HG03159 (cell line): ENCODE measurements at regions not wholly inside any gene's neighbourhood (a gene's known extent, or its start where the extent isn't known, plus 50 kb on each side); places are given as distances from the start of the nearest gene placed in this dataset.
"Not testable (repeated sequence)": the region's sequence is repeated elsewhere in the genome, so short reads cannot be mapped to it uniquely, and the experiment has no call there.

ENCODE experiments used
- ATAC-seq: cut with Tn5 transposase; IDR thresholded peaks from one replicate; pipeline ENCODE4 v1.9.1; 2021; ENCODE audit warnings: mild to moderate bottlenecking, moderate library complexity; ENCODE audit not compliant: unreplicated experiment

DNA sequence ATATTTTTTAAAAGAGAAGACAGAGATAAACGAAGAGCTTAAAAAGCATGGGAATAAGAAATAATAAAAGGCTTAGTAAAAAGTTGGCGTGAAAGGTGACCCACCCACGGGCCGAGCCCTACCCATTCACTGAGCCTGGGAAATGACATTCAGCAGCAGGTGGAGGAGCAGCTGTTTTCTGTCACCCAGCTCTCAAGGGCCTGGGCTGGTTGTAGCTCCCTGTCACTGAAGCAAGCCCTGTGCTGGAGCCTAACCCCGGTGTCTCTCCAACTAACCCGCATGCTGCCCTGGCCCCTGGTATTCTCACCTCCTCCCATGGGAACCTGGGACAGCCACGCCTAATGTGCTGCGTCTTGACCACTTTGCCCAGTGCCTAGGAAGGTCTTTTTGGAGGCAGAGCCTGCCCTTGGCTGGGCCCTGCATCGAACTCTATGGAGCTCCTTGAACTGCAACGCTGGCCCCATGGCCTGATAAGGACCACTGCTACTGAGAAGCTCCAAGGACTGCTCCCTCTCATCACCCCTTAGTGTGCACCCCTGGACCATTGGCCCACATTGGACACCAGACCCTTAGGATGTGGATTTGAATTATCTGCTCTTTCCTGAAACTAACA is 68.8 kb upstream of the IYD start:
- no peak for ATAC-seq

DNA sequence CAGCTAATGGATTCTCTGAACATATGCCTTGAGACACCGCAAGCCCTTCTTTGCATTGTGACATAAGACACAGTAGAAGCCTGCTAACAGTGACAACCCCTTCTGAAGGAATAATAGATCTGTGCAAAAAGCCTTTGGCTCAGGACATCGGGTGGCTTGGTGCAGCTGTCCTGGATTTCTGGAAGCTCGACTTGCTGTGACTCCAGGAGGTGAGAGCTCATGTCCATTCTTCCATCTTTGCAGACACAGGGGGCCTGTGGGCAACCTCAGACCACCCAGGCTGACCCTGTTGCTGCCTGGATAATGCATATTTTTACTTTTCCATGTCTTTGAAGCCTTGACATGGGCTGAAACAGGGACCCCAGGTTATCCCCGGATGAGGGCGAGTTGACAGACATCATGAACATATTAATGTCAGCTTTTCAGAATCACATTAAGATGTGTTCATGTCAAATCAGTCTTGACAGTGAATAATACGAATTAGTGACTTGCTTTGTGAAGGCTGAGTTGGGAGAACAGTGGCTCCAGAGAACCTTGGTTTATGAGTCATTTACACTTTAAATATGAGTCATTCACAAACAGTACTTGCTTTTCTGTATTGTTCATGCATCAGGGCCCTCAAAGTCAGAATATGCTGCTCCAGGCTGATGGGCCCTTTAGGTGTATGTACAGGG is 66.8 kb upstream of the IYD start:
- peak; percentile 62 for ATAC-seq

DNA sequence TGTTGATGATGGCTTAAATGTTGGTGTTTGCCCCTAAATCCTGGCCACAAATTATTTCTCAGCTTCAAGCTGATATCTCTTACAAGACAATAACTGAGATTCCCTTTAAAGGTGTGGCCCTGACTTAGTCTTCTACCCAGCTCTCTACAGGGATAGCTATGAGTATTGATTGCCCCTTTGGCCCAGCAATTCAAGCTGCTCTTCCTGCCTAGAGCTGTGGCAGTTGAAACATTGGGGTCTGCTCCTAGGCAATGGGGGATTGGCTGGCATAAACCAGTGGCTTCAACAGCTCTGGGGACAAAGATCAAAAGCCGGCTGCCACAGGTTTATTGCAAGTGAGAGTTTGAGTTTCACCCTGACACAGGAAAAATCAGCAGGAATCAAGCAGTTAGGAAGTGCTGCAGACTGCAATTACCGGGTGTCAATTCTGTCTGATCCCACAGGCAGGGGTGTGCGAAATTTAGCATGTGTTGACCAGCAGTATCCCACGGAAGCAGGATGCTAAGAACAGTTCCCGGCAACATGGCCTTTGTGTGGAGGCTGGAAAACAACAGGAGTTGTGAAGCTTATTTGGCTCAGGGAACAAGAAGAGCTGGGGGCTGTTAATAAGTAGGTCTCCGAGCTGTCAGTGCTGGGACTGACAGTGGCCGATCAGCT is 66.2 kb upstream of the IYD start:
- peak; percentile 23 for ATAC-seq

DNA sequence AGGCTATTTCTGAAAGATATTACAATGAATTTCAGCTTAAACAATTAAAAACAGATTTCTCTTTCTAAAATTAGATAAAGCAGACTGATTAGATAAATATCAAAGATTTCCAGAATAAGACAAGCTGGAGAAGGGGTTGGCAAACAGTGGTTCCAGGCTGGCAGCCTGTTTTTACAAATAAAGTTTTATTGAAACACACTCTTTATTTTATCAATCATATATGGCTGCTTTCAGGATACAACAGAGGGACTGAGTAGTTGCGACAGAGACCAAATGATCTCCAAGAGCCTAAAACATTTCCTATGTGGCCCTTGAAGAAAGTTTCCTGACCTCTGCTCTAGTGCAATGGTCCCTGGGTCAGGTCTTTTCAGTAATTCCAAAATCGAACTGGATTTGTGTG is 65.6 kb upstream of the IYD start:
- no peak for ATAC-seq

DNA sequence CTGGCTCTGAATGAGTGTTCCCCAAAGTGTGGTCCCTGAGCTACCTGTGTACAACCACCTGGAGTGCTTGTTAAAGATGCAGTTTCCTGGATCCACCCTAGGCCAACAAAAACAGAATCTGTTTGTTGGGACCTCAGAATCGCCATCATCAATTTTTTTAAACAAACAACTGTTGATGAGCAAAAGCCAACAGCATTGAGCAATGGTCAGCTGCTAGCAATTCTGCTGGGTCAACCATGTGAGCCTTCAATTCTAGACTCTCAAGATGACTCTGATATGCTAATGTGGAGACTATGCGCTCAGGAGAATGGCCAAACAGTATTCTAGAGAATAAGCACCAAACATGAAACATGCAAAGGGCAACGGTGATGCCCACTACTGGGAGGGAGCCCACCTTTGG is 64.4 kb upstream of the IYD start:
- ATAC-seq = no peak

DNA sequence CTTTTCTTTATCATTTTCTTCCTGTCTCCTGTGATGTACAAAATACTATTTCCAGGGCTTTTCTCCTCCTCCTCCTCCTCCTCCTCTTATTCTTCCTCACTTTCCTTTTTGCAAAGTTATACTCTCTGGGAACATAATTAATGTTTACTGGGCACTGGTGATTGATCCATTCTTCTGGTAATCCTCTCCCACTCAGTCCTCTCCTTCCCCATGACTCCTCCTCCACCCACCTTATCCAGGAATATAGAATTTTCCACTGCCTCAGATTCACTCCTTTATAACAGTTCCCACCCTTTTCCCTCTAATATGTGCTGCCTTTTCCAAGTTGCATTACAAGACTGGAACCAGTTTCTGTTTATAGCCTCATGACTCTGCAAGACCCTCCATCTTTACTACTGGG is 62.5 kb upstream of the IYD start:
- no peak for ATAC-seq

DNA sequence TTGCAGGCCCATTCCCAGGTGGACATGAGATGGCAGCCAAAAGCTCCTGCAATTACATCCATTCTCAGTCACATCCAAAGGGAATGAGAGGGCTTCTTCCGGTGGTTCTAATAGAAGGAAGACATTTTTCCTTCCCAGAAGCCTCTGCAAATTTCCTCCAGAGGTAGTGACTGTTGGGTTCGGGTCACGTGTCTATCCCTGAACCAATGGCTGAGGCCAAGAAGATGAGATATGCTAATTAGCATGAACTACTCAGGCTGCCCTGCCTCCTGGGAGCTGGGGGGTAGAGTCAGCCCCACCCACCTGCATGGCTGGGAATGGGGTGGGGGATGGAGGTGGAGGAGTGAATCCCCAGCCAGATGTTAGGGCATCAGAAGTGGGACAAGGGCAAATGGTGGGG is 61.3 kb upstream of the IYD start:
- ATAC-seq = no peak

DNA sequence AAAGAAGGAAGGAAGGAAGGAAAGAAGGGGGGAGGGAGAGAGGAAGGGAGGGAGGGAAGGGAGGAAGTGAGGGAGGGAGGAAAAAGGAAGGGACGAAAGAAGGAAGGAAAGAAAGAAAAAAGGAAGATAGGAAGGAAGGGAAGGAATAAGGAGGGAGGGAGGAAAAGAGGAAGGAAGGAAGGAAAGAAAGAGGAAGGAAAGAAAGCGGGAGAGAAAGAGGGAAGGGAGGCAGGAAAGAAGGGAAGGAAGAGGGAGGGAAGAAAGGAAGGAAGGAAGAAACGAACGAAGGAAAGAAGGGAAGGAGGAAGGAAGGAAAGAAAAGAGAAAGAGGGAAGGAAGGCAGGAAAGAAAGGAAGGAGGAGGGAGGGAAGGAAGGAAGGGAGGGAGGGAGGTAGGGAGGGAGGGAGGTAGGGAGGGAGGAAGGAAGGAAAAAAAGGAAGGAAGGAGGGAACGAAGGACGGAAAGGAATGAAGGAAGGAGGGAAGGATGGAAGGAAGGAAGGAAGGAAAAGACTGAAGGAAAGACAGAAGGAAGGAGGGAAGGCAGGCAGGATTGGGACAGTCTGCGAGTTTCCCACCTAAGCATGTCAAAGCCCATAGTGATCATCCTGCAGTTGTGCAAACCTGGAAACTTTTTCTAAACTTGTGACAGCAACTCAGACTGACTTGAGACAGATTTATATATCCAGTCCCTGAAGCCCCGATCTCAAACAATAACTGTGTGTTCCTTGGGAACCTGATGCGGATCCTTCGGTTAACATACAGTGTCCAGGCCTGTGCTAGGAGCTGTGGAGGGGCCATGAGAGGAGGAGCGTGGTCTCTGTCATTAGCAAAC is 59.8 kb upstream of the IYD start:
- no peak for ATAC-seq

DNA sequence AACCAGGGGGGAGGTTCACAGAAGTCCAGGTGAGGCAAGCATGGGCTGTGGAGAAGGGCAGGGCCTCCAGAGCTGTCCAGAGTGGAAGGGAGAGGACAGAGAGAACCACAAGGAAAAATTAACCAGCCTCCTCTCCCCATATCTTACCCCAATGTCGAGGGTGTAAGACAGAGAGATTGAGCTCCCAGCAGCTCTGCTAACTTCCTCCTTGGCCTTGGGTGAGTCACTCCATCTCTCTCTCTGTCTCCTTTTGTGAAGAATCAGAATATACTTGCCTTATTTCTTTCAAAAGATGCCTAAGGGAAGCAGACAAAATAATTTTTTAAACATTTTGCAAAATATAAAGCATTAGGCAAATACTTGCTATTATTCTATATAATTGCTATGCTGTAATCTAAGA is 58.3 kb upstream of the IYD start:
- no peak for ATAC-seq

DNA sequence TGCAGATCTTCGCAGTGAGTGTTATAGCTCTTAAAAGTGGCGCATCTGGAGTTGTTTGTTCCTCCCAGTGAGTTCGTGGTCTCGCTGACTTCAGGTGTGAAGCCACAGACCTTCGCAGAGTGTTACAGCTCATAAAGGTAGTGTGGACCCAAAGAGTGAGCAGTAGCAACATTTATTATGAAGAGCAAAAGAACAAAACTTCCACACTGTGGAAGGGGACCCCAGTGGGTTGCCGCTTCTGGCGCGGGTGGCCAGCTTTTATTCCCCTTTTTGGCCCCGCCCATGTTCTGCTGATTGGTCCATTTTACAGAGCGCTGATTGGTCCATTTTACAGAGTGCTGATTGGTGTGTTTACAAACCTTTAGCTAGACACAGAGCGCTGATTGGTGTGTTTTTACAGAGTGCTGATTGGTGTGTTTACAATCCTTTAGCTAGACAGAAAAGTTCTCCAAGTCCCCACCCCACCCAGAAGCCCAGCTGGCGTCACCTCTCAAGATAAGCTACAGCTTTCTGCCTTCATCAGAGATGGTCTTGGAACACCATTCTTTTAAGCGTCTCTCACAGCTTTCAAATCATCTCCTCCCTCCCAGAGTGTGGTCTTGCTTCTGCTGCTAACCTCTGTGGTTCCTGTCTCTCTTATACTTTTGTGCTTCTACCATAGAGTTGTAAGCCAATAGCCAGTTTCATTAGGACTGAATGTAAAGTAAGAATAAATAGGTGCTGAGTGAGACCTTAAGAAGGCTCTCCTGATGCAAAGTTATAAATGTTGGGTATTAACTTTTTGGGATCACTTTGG is 57.5 kb upstream of the IYD start:
- not testable (repeated sequence) for ATAC-seq

DNA sequence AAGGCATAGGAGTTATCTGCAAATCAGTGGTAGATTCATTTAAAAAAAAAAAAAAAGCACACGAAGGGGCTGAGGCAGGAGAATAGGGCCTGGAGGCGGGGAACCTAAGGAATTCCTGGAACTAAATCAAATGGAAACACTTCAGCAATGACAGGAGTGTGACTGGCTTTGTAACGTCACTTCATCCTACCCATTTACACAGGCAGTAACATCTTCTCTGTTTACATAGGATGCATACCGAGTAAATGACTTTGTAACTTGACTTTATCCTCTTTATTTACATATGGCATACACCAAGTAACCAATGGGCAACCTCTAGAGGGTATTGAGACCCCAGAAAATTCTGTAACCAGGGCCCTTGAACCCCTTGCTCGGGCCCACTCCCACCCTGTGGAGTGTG is 56.4 kb upstream of the IYD start:
- no peak for ATAC-seq

DNA sequence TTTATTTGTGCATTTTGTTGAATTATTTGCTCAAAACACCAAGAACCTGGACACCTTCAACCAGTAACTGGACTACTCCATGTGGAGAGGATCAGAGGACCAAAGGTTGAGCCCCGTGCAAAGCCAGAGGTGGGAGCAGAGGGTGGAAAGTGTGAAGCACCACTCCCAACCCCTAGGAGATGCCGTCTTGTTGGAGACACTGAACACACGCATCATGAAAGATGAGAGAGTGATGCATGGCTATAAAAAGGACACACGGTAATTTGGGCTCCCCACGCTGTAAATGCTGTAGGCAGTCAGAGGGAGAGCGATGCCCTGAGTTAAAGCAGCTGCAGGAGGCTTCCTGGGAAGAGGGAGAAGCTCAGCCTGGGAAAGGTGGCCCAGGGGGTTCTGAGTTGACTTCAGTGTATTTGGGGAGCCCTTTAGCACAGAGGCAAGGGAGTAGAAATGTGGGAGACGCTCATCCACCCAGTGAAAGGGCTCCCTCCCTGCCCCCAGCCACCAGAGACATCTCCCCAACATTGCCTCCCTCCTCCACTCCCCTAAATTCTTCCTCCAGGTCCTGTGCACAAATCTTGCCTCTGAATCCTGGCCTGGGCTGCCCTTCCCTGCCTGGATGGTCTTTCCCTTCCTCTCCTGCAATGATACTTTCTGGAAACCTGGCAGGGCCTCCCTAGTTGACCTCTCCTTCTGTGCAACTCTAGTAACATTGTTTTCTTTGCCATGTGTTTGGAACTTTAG is 55.8 kb upstream of the IYD start:
- ATAC-seq = no peak

DNA sequence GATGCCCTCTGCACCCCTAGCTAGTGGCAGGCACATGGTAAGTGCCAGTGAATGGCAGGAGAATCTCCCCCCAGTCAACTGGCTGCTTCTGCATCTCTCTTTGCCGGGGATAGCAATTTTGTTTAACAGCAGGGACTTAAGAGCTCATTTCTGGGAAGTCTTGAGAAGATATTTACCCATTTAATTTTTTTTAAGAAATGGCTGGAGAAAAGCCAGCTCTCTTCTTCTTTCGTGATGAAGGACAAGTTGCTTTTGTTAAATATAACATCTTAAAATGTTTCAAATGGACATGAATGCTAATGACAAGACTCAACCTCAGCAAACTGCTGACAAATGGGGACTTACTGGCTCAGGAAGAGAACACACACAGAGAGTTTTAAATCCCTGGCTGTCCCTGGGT is 55.0 kb upstream of the IYD start:
- ATAC-seq = no peak

DNA sequence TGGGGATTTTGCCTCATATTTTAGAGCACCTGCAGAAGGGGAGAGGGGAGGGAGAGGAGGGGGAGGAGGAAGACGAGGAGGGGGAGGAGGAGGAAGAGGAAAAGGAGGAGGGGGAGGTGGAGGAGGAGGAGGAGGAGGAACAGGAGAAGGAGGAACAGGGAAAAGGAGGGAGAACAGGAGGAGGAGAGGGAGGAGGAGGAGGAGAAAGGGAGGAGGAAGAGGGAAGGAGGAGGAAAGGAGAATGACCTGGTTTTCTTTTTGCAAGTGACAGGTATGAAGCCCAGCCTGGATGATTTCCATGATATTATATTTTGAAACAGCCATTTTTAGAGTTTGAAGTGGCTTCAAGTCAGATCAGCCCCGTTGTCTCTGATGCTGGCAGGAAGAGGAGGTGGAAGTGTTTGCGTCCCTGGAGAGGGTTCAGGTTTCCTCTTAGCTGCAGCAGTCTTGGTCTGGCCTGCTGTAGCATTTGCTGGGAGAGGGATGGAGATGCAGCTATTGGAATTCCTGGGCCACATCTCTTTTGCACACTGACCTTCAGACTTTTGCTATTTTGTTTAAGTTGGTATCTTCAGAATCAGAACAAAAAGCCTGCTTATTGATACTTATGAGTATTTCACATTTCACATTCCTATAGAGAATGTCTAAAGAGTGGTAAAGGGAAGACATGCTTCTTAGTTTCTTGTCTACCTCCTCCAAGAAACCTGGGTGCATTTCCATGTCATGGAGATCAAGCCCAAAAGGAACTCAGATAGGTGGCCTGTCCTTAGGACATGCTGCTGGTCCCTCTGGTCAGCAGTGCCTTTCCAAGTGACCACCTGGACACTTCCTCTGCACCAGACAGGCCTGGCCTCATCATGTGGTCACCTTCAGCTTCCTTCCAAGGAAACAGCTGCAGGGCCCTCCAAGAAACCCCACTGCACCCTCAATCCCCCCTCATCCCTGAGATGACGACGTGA is 54.3 kb upstream of the IYD start:
- ATAC-seq = no peak

DNA sequence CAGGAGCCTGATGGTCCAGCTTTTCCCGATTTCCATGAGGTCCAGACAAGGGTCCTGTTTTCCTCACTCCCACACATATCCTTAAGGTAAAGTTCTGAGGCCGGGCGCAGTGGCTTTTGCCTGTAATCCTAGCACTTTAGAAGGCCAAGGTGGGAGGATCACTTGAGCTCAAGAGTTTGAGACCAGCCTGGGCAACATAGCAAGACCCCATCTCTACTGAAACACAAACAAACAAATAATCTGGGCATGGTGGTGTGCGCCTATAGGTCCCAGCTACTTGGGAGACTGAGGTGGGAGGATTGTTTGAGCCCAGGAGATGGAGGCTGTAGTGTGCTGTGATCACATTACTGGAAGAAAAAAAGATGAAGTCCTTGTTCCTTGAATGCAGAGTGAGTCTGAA is 53.2 kb upstream of the IYD start:
- no peak for ATAC-seq

DNA sequence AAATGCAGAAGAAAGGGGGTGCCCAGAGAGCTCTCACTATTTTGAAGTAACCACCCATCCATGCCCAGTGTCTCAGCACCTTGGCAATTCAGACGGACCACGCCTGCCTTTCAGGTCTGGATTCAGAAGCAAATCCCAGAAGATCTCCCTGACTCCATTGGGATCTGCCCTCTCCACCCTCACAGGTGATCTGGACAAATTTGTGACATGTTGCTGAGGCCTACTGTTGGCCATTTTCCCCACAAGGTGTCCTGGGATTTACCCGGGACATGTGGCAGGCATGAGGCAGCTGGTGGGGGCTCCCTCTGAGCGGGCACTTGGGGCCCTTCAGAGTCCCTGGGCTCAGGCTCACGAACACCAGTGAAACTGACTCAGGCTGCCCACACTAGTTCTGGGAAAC is 51.9 kb upstream of the IYD start:
- no peak for ATAC-seq
